HCT116 (cell line): ENCODE measurements at regions not wholly inside any gene's neighbourhood (a gene's known extent, or its start where the extent isn't known, plus 50 kb on each side); places are given as distances from the start of the nearest gene placed in this dataset.

Source experiments
- ATAC-seq: fragments of 200-7000 bp; cut with Tn5 transposase; 2 replicates; pipeline ENCODE4 v1.9.1; 2020; ENCODE audit warnings: mild to moderate bottlenecking, moderate library complexity
- BruUV-seq: library from RNA; stranded (reverse); fragments of 400-500 nt; replicated peaks from 2 replicates; lab custom pipeline; 2021; lab: Mats Ljungman, UMichigan
- CTCF ChIA-PET: fragments of 300-600 bp; sonication (Branson Sonifier 250); formaldehyde crosslinking; loops from one replicate; lab custom pipeline; 2021; ENCODE audit warnings: antibody characterized with exemption; lab: Charles Lee
- POLR2A ChIA-PET: fragments of 300-600, 350-600 bp; sonication (Branson Sonifier 250); formaldehyde crosslinking; loops from one replicate; lab custom pipeline; 2021; ENCODE audit warnings: antibody characterized with exemption; lab: Charles Lee
- RAD21 ChIA-PET, 2 experiments: fragments of 300-600 bp; sonication (Branson Sonifier 250); formaldehyde crosslinking; loops; one replicate each; lab custom pipeline; 2023; ENCODE audit warnings: low total read pairs in 2 of 2; ENCODE audit not compliant: uncharacterized antibody in 2 of 2, unreplicated experiment in 2 of 2, low non-redundant PET in 1 of 2; lab: Charles Lee
- DNase-seq: peaks from one replicate; pipeline ENCODE4 v3.0.0-alpha.2; 2010; ENCODE audit warnings: low read depth, low spot score
- H2AFZ ChIP-seq: fragments of 200-600 bp; shearing (Covaris generic), sonication (generic); 2 replicates; pipeline ENCODE4 v1.6.1; 2017; ENCODE audit warnings: low read depth, mixed run types, mixed read lengths, antibody characterized with exemption, low read length; ENCODE audit not compliant: poor library complexity, severe bottlenecking
- H3K27ac ChIP-seq: 2 replicates; pipeline ENCODE4 v1.5.1; 2012; ENCODE audit warnings: low read depth, low read length
- H3K27me3 ChIP-seq: fragments of 200-600 bp; sonication (generic); 2 replicates; pipeline ENCODE4 v1.6.1; 2016; ENCODE audit warnings: mixed run types, low read length, mixed read lengths; ENCODE audit not compliant: insufficient read depth
- H3K36me3 ChIP-seq, 2 experiments: fragments of 200-500 bp in 1 of 2; fragments of 200-600 bp in 1 of 2; sonication (Bioruptor generic) in 1 of 2; sonication (generic) in 1 of 2; 2 replicates each; pipeline versions ENCODE4 v1.5.1 to v1.6.1; 2014 to 2016; ENCODE audit warnings: low read length in 2 of 2, inconsistent platforms in 1 of 2, mixed read lengths in 1 of 2, mixed run types in 1 of 2; ENCODE audit not compliant: insufficient read depth in 2 of 2, control insufficient read depth in 1 of 2
- H3K4me1 ChIP-seq, 2 experiments: fragments of 200-600 bp in 1 of 2; sonication (generic) in 1 of 2; 2 replicates each; pipeline versions ENCODE4 v1.5.1 to v1.6.1; 2012 to 2017; ENCODE audit warnings: low read length in 2 of 2, inconsistent platforms in 1 of 2, mild to moderate bottlenecking in 1 of 2, mixed read lengths in 1 of 2, mixed run types in 1 of 2, moderate library complexity in 1 of 2; ENCODE audit not compliant: insufficient read depth in 2 of 2, control insufficient read depth in 1 of 2
- H3K4me2 ChIP-seq: fragments of 200-600 bp; sonication (generic); 2 replicates; pipeline ENCODE4 v1.6.1; 2017; ENCODE audit warnings: mixed run types, low read length, mixed read lengths
- H3K4me3 ChIP-seq, 2 experiments: fragments of 200-600 bp in 1 of 2; sonication (generic) in 1 of 2; replicated peaks in 1 of 2; 2 replicates each; pipeline ENCODE4 v1.5.1; 2011 to 2016; ENCODE audit warnings: low read length in 2 of 2, control low read depth in 1 of 2, low read depth in 1 of 2, mild to moderate bottlenecking in 1 of 2, mixed read lengths in 1 of 2, mixed run types in 1 of 2
- H3K79me2 ChIP-seq: fragments of 200-600 bp; sonication (generic); 2 replicates; pipeline ENCODE4 v1.6.1; 2017; ENCODE audit warnings: mild to moderate bottlenecking, mixed run types, low read length, moderate library complexity, mixed read lengths; ENCODE audit not compliant: insufficient read depth
- H3K9ac ChIP-seq: fragments of 200-600 bp; sonication (generic); 2 replicates; pipeline ENCODE4 v1.6.1; 2016; ENCODE audit warnings: low read length, mixed read lengths
- H3K9me2 ChIP-seq: fragments of 200-600 bp; sonication (generic), shearing (Covaris generic); 2 replicates; pipeline ENCODE4 v1.6.1; 2017; ENCODE audit warnings: mixed run types, mild to moderate bottlenecking, moderate library complexity; ENCODE audit not compliant: insufficient read depth
- H3K9me3 ChIP-seq, 2 experiments: fragments of 200-500 bp in 1 of 2; fragments of 200-600 bp in 1 of 2; sonication (Bioruptor generic) in 1 of 2; sonication (generic) in 1 of 2; 2 replicates each; pipeline ENCODE4 v1.6.1; 2014 to 2017; ENCODE audit warnings: low read length in 2 of 2, mixed read lengths in 2 of 2, inconsistent platforms in 1 of 2, low read depth in 1 of 2, mild to moderate bottlenecking in 1 of 2, mixed run types in 1 of 2, moderate library complexity in 1 of 2; ENCODE audit not compliant: control insufficient read depth in 1 of 2, insufficient read depth in 1 of 2
- H4K20me1 ChIP-seq: fragments of 200-600 bp; sonication (generic), shearing (Covaris generic); 2 replicates; pipeline ENCODE4 v1.6.1; 2017; ENCODE audit warnings: mixed run types, mild to moderate bottlenecking, moderate library complexity; ENCODE audit not compliant: insufficient read depth
- CBX3 ChIP-seq: IDR thresholded peaks from 2 replicates; pipeline ENCODE4 v1.6.1; 2012; ENCODE audit warnings: low read depth
- CEBPB ChIP-seq: IDR thresholded peaks from 2 replicates; pipeline ENCODE4 v1.6.1; 2012; ENCODE audit warnings: low read depth
- EGR1 ChIP-seq: IDR thresholded peaks from 2 replicates; pipeline ENCODE4 v1.6.1; 2012; ENCODE audit warnings: low read depth
- ELF1 ChIP-seq: IDR thresholded peaks from 2 replicates; pipeline ENCODE4 v1.6.1; 2012; ENCODE audit warnings: low read depth, borderline replicate concordance
- FOSL1 ChIP-seq: IDR thresholded peaks from 2 replicates; pipeline ENCODE4 v1.6.1; 2012; ENCODE audit warnings: low read depth
- JUND ChIP-seq: IDR thresholded peaks from 2 replicates; pipeline ENCODE4 v1.6.1; 2012
- POLR2A ChIP-seq: IDR thresholded peaks from 2 replicates; pipeline ENCODE4 v1.7.0; 2011; ENCODE audit warnings: borderline replicate concordance; ENCODE audit not compliant: insufficient read depth, insufficient read length; ENCODE audit errors: extremely low read depth
- POLR2AphosphoS5 ChIP-seq: IDR thresholded peaks from 2 replicates; pipeline ENCODE4 v1.6.1; 2011; ENCODE audit warnings: mild to moderate bottlenecking, low read depth, low read length, moderate library complexity
- RAD21 ChIP-seq: IDR thresholded peaks from 2 replicates; pipeline ENCODE4 v1.6.1; 2012; ENCODE audit warnings: low read depth, mild to moderate bottlenecking
- SIN3A ChIP-seq: IDR thresholded peaks from 2 replicates; pipeline ENCODE4 v1.6.1; 2012; ENCODE audit warnings: low read depth
- TCF7L2 ChIP-seq: IDR thresholded peaks from 2 replicates; pipeline ENCODE4 v1.7.0; 2011; ENCODE audit warnings: borderline replicate concordance, inconsistent platforms; ENCODE audit not compliant: insufficient read depth, insufficient read length; ENCODE audit errors: extremely low read depth
- ZFX ChIP-seq: fragments of 450-650 bp; IDR thresholded peaks from 2 replicates; pipeline ENCODE4 v1.6.1; 2017
- ZNF274 ChIP-seq: fragments of 200-500 bp; sonication (Bioruptor generic); IDR thresholded peaks from 2 replicates; pipeline ENCODE4 v1.6.1; 2014; ENCODE audit warnings: mild to moderate bottlenecking, low read depth, low read length, inconsistent platforms
- intact Hi-C: fragments of 100-400 bp; cut with micrococcal nuclease; formaldehyde crosslinking; loops from 2 replicates; pipeline ENCODE4 v1.10.0; 2022
- TF ChIP-seq, protein P1 (sequence below): IDR thresholded peaks from 2 replicates; pipeline ENCODE4 v1.6.1; 2012; ENCODE audit warnings: low read depth
- TF ChIP-seq, protein P2 (sequence below): IDR thresholded peaks from 2 replicates; pipeline ENCODE4 v1.6.1; 2012
- TF ChIP-seq, protein P3 (sequence below): IDR thresholded peaks from 2 replicates; pipeline ENCODE4 v1.6.1; 2011; ENCODE audit warnings: mild to moderate bottlenecking, low read length, moderate library complexity; ENCODE audit not compliant: insufficient replicate concordance; ENCODE audit errors: extremely low read depth
- TF ChIP-seq, protein P4 (sequence below), 3 experiments: fragments of 200-600 bp in 1 of 3; sonication (generic) in 1 of 3; IDR thresholded peaks in 2 of 3; conservative IDR thresholded peaks in 1 of 3; 2 replicates each; pipeline ENCODE4 v1.5.1; 2012 to 2017; ENCODE audit warnings: low read depth in 2 of 3, low read length in 2 of 3, antibody characterized with exemption in 1 of 3, borderline replicate concordance in 1 of 3, control low read depth in 1 of 3, mild to moderate bottlenecking in 1 of 3, mixed read lengths in 1 of 3, mixed run types in 1 of 3, moderate library complexity in 1 of 3; ENCODE audit not compliant: insufficient read depth in 1 of 3

DNA sequence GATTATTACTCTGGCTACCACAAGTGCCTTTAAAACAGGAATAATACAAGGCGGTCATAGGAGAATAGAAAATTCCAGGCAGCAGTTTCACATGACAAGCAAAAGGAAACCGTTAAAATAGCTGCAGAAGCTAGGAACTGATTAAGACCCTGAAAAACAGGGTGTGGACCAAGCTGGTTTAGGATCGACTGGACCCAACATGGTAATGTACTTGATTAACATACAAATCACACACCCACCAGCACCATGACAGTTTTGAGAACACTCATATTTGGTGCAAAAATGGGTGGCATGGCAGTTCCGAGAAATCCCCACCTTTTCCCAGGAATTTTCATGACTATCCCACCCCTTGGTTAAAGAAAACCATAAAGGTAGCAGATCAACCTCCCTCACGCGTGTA is 51.9 kb upstream of the TMEM163 start:
- ATAC-seq, result no peak
- DNase-seq, result no peak
- POLR2A ChIA-PET, result no interaction called here
- RAD21 ChIA-PET, result no interaction called here
- no peaks in the 10 kb centered on the region for H3K79me2 ChIP-seq
- no peaks in the 10 kb centered on the region for H3K9me2 ChIP-seq
- H4K20me1 ChIP-seq, result no peaks in the 10 kb centered on the region
- no peak overlapping the region for H3K9ac ChIP-seq
- H3K4me1 ChIP-seq, result peaks cover 0 to 15% of the 10 kb centered on the region in 2 experiments; a peak in 1 of 4 replicates
- no peaks in the 10 kb centered on the region for H3K9me3 ChIP-seq
- H3K4me2 ChIP-seq, result no peak overlapping the region
- TF ChIP-seq ZFX, result no peak
- TF ChIP-seq, protein P1, sequence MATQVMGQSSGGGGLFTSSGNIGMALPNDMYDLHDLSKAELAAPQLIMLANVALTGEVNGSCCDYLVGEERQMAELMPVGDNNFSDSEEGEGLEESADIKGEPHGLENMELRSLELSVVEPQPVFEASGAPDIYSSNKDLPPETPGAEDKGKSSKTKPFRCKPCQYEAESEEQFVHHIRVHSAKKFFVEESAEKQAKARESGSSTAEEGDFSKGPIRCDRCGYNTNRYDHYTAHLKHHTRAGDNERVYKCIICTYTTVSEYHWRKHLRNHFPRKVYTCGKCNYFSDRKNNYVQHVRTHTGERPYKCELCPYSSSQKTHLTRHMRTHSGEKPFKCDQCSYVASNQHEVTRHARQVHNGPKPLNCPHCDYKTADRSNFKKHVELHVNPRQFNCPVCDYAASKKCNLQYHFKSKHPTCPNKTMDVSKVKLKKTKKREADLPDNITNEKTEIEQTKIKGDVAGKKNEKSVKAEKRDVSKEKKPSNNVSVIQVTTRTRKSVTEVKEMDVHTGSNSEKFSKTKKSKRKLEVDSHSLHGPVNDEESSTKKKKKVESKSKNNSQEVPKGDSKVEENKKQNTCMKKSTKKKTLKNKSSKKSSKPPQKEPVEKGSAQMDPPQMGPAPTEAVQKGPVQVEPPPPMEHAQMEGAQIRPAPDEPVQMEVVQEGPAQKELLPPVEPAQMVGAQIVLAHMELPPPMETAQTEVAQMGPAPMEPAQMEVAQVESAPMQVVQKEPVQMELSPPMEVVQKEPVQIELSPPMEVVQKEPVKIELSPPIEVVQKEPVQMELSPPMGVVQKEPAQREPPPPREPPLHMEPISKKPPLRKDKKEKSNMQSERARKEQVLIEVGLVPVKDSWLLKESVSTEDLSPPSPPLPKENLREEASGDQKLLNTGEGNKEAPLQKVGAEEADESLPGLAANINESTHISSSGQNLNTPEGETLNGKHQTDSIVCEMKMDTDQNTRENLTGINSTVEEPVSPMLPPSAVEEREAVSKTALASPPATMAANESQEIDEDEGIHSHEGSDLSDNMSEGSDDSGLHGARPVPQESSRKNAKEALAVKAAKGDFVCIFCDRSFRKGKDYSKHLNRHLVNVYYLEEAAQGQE, result no peak
- TF ChIP-seq ELF1, result no peak
- TF ChIP-seq, protein P2, sequence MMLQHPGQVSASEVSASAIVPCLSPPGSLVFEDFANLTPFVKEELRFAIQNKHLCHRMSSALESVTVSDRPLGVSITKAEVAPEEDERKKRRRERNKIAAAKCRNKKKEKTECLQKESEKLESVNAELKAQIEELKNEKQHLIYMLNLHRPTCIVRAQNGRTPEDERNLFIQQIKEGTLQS, result no peak
- TF ChIP-seq TCF7L2, result no peak
- TF ChIP-seq SIN3A, result no peak
- no peak for TF ChIP-seq POLR2A
- TF ChIP-seq CBX3, result no peak
- TF ChIP-seq, protein P3, sequence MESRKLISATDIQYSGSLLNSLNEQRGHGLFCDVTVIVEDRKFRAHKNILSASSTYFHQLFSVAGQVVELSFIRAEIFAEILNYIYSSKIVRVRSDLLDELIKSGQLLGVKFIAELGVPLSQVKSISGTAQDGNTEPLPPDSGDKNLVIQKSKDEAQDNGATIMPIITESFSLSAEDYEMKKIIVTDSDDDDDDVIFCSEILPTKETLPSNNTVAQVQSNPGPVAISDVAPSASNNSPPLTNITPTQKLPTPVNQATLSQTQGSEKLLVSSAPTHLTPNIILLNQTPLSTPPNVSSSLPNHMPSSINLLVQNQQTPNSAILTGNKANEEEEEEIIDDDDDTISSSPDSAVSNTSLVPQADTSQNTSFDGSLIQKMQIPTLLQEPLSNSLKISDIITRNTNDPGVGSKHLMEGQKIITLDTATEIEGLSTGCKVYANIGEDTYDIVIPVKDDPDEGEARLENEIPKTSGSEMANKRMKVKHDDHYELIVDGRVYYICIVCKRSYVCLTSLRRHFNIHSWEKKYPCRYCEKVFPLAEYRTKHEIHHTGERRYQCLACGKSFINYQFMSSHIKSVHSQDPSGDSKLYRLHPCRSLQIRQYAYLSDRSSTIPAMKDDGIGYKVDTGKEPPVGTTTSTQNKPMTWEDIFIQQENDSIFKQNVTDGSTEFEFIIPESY, result no peak
- no peak for TF ChIP-seq CEBPB
- TF ChIP-seq POLR2AphosphoS5, result no peak
- TF ChIP-seq ZNF274, result no peak
- no peak for TF ChIP-seq RAD21
- TF ChIP-seq, protein P4, sequence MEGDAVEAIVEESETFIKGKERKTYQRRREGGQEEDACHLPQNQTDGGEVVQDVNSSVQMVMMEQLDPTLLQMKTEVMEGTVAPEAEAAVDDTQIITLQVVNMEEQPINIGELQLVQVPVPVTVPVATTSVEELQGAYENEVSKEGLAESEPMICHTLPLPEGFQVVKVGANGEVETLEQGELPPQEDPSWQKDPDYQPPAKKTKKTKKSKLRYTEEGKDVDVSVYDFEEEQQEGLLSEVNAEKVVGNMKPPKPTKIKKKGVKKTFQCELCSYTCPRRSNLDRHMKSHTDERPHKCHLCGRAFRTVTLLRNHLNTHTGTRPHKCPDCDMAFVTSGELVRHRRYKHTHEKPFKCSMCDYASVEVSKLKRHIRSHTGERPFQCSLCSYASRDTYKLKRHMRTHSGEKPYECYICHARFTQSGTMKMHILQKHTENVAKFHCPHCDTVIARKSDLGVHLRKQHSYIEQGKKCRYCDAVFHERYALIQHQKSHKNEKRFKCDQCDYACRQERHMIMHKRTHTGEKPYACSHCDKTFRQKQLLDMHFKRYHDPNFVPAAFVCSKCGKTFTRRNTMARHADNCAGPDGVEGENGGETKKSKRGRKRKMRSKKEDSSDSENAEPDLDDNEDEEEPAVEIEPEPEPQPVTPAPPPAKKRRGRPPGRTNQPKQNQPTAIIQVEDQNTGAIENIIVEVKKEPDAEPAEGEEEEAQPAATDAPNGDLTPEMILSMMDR (IDR thresholded peaks at IDR 0.05 in 2 of 3, conservative IDR thresholded peaks at IDR 0.05 in 1 of 3; ENCODE audit: borderline replicate concordance in 1 of 3, insufficient read depth in 1 of 3, low read depth in 2 of 3, low read length in 2 of 3), result no peak
- no peak for TF ChIP-seq FOSL1
- TF ChIP-seq EGR1, result no peak
- TF ChIP-seq JUND, result no peak
- intact Hi-C loops, result loop anchor here (10.0 kb wide), 1 partner anchor 306 kb away; no protein-coding TSS in a partner anchor
- BruUV-seq, result no TSS peak
- H2AFZ ChIP-seq, result no peak overlapping the region
- H3K27me3 ChIP-seq, result no peaks in the 10 kb centered on the region
- CTCF ChIA-PET, result no interaction called here
- H3K27ac ChIP-seq, result no peak overlapping the region
- H3K4me3 ChIP-seq, result no peak overlapping the region
- H3K36me3 ChIP-seq, result no peaks in the 10 kb centered on the region
